SIG-M5 treated with dmso at 0.1 percent for 504 hours (cell line): ENCODE measurements at regions not wholly inside any gene's neighbourhood (a gene's known extent, or its start where the extent isn't known, plus 50 kb on each side); places are given as distances from the start of the nearest gene placed in this dataset.

Source experiments
- DNase-seq: peaks from one replicate; lab custom pipeline; 2025; ENCODE audit not compliant: unreplicated experiment; lab: John Stamatoyannopoulos, UW

DNA sequence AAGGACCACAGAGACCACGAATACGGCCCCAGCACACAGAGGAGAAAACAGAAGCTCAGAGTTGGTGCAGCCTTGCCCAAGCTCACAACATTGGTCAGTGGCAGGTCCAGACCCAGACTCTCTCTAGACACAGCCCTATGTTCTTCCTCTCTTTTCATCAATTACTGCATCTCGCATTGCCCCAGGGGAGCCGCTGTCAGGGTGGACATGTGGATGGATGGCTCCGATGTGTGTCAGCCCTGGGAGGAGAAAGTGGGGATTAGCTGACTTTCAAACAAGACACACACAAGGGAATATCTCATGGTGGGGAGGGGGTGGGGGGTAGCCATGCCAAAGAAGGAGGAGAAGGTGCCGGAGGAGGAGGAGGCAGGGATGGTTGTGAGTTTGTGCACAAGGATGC, 556.8 kb downstream of the NPHP4 start:
- DNase-seq = no peak

DNA sequence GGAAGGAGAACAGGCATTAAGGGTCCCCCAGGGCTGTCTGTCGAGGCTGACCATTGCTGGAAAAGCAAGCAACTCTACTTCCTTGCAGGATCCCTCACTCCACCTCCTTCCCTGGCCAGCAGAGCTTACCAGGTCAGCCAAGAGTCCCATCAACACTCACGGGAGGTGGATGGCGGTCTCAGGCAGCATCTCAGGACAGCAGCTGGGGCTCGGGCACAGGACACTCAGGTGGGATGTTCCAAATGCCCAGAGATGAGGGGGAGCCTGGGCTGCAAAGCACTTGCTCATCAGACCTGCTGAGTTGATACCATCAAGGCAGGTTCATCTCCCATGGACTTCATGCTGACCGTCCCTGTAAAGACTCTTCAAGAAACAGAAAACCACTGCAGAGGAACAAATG, 559.8 kb downstream of the NPHP4 start:
- no peak for DNase-seq

DNA sequence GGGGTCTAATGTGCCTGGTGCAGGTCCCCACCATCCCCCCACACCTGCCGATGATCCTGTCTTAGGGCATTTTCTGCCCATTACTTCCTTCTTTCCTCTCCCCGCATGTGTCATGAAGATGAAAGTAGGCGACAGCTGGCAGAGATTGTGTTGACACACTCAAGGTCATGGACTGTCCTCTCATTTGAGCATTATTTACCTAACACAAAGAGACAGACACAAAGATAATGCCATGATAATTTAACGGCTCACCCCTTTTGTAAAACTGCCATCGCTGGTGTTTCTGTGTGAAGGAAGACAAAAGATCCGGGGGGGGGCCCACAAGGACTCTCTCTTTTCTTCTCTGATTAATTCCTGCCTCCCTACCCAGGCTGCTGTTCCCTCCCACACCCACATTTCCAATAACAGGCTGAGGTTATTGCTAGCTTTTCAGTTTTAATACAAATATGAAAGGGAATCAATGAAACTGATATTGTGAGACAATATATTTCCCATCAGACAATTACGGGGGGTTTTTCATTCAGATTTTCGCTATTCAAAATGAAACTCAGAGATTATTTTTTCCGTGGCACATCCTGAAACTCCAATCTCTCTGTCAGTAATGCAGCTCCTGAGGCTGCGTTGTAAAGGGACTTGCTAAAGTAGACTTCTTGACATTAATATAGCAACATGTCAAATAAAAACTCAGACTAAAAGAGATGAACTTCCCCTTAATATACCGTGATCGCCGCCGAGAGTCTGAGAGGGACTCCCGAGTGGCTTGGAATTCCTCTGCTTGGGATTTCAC, 561.1 kb downstream of the NPHP4 start:
- DNase-seq = no peak

DNA sequence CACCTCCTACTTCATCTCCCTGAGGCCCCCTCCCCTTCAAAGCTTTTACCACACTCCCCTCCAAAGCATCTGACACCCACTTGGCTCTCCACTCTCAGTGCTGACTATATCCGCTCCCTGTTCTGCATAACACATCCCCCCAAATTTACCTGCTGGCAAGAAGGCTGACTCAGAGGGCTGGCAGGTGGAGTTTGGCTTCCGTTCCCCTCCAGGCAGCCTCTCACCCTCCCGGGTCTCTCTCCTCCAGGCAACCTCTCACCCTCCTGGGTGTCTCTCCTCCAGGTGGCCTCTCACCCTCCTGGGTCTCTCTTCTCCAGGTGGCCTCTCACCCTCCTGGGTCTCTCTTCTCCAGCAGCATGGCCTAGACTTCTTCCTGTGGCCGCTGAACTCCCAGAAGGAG, 562.1 kb downstream of the NPHP4 start:
- DNase-seq = no peak

DNA sequence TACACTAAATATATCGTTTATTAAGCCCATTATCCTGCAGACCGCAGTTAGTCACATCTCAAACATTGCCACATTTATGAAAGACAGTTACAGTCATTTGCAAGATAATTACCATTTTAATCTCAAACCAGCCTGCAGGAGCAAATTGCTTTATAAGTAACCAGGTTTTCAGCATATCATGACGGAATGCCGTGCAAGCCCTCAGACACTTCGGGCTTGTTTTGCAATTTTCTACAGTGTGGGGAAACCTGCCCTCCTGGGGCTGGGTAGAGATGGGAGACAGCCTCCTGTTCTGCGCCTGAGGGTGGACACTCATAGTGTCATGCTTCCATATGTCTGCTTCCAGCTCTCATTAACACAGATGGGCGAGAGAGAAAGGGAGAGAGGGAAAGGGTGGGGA, 563.9 kb downstream of the NPHP4 start:
- DNase-seq = no peak

DNA sequence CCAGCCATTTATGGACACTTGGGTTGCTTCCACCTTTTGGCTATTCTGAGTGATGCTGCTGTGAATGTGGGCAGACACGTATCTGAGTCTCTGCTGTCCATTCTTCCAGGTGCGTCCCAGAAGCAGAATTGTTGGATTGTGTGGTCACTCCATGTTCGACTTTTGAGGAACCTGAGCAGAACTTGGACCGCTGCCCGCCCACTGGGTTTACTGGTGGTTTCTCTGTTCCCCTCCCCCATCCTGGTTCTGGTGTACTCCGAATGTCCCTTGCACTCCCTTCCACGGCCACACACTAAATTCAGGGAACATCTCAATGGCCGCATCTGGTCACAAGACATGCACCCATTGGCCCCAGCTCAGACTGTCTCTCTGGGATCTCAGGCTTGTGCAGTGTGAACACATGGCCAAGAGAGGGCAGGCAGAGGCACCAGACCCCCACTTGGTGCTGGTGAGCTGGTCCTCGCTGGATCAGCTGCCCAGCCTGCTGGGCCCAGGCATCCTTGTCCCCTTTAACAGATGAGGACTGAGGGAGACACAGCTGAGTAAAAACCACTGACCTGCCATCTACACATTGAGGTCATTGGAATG, 565.1 kb downstream of the NPHP4 start:
- no peak for DNase-seq

DNA sequence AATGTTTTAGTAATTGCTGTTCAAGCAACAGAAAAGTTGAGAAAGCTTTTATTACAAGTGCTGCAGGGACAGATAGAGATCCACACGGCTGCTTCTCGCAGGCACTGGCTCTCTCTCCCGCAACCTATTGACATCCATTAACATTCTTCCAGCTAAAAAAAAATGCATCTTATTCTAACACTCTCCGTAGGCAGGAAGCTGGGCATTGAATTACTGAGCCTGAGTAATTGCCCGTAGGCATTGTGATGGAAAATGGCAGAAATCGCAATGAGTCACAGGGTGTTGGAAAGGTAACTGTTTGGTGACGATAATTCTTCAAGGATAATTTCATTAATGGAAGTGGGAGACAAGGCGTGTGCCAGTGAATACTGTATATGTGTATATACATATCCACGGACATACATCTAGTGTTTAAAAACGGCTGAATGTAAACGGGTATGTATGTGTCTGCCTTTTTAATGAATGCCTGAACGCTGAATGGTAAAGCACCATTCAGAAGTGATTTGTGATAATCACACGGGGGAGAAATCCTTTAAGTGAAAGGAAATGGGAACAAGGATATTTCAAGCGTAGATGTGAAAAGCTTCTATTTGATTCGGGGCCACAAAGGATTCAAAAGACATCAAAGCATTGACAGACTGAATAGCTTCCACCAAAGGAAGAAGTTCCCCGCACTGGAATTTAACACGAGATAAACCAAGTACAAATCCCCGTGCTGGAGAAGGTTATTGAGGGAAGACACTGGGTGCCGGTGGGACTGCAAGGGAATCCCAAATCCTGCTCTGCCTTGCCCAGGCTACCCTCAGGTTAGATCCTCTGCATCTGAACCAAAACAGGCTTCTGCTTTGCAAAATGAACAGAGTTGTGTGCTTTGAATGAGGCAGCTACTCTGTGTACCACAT, 567.2 kb downstream of the NPHP4 start:
- no peak for DNase-seq

DNA sequence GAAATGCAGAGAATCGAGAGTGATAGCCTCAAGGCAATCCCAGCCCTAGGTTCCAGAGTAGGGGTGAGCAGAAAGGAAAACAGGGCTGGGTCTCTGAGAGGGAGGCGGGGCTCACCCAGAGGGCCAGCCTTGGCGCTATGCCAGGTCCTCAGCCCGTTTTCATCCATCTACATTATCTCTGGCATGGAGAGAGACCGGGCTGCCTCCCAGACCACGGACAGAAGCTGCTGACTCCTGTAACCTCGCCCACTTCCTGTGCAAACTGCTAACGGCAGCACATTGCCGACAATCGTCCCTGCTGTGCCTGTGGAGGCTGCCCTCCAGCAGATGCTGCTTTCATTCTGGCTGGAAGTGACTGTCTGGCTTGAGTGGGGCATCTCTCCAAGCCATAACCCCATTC, 569.1 kb downstream of the NPHP4 start:
- DNase-seq = no peak

DNA sequence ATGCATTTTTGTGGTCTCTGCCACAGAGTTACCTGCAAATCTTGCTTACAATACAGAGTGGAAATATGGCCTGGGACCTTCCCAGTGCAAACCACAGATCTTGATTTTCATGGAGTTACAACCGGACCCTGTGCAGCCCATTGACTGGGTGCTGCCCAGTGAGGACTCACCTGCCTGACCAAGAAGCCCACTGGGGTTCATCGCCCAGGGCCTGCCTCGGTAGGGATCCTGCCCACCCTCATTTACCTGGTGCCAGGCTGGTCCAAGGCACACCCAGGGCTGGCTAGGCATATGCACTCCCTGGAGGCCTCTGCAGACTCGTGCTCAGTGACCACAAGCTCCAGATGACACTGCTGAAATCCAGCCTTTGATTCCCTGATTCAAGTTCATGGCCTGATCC, 572.7 kb downstream of the NPHP4 start:
- no peak for DNase-seq

DNA sequence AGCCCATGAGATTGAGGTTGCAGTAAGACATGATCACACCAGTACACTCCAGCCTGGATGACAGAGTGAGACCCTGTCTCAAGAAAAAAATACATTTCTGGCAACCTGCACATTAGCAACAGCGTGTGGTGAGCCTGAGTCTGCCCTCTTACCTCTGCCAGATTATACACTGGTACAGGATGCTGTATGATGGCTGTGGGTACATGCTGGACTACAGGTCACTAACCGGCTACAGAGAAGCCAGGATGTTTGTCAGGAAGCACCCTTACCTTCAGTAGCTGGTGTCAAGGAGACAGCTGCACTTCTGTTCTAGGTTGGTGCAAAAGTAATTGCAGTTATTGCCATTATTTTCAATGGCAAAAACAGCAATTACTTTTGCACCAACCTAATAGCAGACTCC, 575.7 kb downstream of the NPHP4 start:
- DNase-seq = no peak

DNA sequence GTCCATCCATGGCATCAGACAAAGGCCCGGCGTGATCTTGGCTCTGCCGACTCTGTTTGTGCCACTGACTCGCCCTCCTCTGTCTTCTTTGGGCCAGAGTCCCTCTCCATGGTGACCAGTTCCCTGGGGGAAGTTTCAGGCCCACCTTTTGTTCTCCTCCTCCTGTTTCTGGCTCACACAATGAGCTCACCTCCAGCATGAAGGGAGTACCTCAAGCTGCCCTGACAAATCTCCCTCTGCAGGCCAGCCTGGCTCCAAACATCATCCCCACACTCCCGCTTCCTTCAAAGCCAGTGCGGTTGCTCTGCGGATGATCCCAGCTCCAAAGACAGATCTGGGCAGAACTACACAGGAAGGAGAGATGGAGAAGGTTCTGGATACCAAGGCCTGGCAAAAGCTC, 576.6 kb downstream of the NPHP4 start:
- no peak for DNase-seq

DNA sequence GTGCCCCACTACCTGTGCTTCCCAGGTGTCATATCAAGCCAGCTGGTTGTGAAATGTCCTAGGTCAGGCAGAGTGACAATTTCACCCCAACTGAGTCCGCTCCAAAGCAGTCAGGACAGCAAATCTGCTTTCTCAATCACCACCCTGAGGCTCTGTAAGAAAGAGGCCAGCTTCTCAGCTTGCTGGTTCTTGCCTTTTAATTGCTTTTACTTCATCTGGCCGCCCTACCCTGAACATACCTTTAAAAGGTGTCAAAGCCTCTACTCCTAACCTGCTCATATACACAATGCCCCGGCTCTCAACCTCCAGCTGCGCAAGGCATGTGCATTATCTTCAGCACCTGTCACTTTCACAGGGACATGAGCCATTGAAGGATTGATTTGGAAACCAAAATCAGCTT, 581.6 kb downstream of the NPHP4 start:
- no peak for DNase-seq

DNA sequence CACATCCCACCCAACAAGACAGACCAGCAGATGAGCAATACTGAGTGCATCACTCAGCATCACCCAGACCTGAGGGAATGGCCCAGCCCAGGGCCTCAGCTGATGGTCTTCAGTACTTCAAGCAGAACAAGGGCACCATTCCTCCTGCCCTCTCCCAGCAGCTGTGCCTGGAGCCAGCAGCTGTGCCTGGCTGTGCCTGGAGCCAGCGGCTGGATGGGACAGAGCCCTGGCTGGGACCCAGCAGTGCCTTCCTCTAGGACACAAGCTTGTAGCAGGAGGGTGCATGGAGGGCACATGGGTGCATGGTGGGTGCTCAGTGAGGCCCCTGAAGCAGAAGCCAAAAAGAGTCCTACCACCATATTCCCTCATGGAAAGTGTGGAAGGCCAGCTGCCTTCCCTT, 583.8 kb downstream of the NPHP4 start:
- no peak for DNase-seq

DNA sequence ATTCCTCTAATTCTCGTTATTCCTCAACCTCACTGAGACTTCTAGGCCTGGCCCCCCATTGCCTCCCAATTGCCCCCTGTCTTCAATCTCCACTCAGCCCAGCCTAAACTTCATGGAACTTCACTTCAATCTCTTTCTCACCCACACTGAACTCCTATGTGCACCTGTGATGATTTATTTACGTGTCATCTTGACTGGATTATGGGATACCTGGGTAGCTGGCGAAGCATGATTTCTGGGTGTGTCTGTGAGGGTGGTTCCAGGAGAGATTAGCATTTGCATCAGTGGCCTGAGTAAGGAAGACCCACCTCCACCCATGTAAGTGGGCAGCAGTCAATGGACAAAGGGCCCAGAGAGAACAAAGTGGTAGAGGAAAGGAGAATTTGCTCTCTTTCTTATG, 587.0 kb downstream of the NPHP4 start:
- no peak for DNase-seq

DNA sequence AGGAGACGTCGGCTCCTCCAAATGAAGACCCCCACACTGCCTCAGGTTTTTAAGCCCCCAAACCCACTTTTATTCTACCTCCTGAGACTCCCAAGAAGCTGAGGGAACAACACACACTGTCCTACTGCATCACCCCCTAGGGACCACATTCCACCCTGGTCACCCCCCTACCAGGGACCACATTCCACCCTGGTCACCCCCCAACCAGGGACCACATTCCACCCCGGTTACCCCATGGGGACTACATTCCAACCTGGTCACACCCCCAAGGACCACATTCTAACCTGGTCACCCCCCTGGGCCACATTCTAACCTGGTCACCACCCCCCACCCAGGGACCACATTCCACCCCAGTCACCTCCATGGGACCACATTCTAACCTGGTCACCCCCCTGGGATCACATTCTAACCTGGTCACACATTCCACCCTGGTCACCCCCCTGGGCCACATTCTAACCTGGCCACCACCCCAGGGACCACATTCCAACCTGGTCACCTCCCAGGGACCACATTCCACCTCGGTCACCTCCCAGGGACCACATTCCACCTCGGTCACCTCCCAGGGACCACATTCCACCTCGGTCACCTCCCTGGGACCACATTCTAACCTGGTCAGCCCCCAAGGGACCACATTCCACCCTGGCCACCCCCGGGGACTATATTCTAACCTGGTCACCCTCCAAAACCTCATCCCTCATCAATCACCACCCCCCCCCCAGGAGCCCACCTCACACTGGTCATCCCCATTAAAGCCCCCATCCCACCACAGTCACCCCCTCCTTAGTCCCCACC, 587.6 kb downstream of the NPHP4 start:
- DNase-seq = no peak

DNA sequence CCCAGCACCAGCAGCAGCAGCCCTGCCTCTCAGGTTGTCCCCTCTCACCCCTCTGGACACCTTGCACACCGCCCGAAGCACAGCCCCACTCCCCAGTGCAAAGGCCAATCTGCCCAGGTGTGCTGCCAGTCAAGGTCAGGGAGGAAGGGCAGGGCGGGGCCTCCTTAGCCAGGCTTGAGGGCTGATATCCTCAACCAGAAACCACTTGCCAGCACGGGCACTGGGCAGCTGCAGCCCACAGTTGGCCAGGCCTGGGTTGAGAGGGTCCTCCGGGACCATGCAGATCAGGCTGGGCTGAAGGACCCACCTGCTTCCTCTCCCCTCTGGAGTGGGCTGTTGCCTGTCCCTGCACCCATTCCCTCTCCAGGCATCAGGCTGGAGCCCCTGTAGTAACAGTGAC, 588.3 kb downstream of the NPHP4 start:
- DNase-seq = no peak

DNA sequence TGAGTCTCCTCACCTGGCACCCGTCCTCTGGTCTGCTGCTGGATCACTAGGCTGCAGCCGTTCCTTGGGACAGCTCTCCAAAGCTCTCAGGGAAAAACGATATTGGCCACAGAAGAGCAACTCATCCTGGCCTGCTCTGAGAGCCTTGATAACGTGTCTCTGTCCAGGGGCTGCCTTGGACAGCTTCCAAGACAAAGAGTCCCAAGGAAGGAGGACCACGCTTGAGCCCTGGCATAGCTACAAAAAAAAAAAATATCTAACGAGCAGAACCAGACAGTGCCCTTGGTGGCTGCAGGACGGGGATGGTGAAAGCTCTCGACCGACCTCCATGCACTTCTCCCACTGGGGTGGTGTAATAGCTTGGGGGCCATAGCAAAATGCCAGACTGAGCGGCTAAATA, 589.6 kb downstream of the NPHP4 start:
- DNase-seq = no peak

DNA sequence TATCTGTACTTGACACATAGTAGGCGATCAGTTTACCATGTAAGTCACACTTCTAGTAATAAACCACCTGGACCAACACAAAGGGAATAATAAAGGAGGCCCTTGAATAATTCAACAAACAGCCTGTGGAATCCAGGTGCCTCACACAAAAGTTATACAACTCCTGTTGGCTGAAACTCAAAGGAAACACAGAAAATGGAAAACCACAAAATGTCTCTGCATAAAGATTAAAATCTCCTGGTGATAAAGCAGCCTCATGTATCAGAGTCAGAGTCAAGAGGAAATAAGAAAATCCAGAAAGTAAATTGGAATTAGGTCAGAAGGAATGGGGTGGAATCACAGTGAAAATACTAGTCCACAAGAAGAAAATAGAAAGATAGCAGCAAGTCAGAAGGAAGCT, 592.5 kb downstream of the NPHP4 start:
- DNase-seq = no peak

DNA sequence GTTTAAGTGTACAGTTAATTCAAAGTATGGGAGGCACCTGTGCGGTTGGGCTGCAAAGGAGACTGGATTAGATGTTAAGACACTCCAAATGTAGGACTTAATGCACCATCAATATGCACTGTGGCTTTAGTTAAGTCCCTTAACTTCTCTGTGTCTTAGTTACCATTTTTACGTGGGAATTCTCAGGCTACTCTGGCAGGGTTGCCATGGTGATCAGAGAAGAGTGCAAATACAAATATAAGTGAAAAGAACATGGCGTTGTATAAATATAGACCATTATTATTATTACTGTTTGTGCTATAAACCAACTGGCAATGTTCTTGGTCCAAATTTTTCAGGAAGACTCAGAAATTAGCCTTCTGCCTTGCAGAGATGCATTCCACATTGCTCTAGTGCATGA, 595.6 kb downstream of the NPHP4 start:
- no peak for DNase-seq

DNA sequence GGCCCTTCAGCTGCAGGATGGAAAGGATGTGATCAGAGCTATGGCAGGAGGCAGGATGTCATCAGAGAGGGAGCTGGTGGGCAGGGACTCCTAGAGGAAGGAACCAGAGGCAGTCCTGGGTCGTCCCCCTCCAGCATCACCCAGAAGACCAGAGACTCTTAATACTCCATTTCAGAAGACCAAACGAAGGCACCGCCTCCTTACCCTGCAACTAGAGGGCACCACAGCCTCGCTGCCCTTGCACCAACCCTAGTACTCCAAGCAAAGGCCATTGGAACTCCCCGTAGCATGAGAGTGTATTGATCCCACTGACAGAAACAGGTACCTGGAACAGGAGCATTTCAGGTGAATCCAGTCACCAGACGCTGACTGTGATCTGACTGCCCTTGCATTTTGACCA, 598.1 kb downstream of the NPHP4 start:
- no peak for DNase-seq

DNA sequence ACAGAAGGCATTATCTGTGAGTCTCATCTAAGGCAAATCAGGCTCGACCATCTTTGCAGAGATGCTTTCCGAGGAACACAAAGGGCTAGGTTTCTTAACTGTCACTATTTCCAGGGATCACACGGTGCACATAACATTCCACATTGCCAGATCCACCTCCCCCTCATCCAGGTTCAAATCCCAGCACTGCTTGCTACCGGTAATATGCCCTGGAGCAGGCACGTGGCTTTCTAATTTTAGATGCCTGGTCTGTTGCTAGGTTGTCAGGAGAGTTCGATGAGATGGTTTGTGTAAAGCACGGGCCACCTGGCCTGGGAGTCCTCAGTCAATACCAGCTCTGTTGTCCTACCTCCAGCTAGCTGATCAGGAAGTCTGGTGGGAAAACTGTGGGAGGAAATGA, 598.6 kb downstream of the NPHP4 start:
- DNase-seq = no peak
